ENCODE measurements at regions not wholly inside any gene's neighbourhood (a gene's known extent, or its start where the extent isn't known, plus 50 kb on each side); places are given as distances from the start of the nearest gene placed in this dataset.

- TF ChIP-seq CTCF (conservative IDR thresholded peaks at IDR 0.05 in 1 of 2, IDR thresholded peaks at IDR 0.05 in 1 of 2; ENCODE audit: low read depth in 1 of 2, low read length in 2 of 2) (no peak), EZH2 (IDR thresholded peaks at IDR 0.05; ENCODE audit: low read length, missing control alignments) (no peak)
These were observed 137.2 kb upstream of the POU3F1 start for GRCh38 chr1:38183747-38184146.

All from fibroblast of lung (primary cell).